HepG2 (cell line): ENCODE measurements at regions not wholly inside any gene's neighbourhood (a gene's known extent, or its start where the extent isn't known, plus 50 kb on each side); places are given as distances from the start of the nearest gene placed in this dataset.

Experiments used
- ATAC-seq: fragments of 200-7000 bp; cut with Tn5 transposase; 3 replicates; pipeline ENCODE4 v1.9.1; 2020; ENCODE audit warnings: mild to moderate bottlenecking, moderate library complexity
- BruUV-seq: library from RNA; stranded (reverse); fragments of 400-500 nt; replicated peaks from 2 replicates; lab custom pipeline; 2021; lab: Mats Ljungman, UMichigan
- CTCF ChIA-PET: fragments of 300-600 bp; formaldehyde crosslinking; extraction: SDS; loops from one replicate; lab custom pipeline; 2021; ENCODE audit warnings: low total read pairs, inconsistent platforms, low intra/inter-chr PET ratio; lab: Yijun Ruan, JAX
- POLR2A ChIA-PET: fragments of 350-600 bp; sonication (Branson Sonifier 250); formaldehyde crosslinking; loops from one replicate; lab custom pipeline; 2020; ENCODE audit warnings: antibody characterized with exemption, inconsistent platforms; lab: Yijun Ruan, JAX
- DNase-seq: peaks from one replicate; pipeline ENCODE4 v3.0.0-alpha.2; 2015; ENCODE audit warnings: low spot score
- FAIRE-seq: peaks from 3 replicates; lab custom pipeline; 2011; peaks lifted over from hg19 to GRCh38; lab: Jason Lieb, UNC
- H2AFZ ChIP-seq: one replicate; pipeline ENCODE4 v1.6.1; 2011; ENCODE audit warnings: low read length, inconsistent platforms
- H3K27ac ChIP-seq: fragments of 300-600 bp; 3 replicates; pipeline ENCODE4 v1.8.0; 2011; ENCODE audit warnings: mixed run types, mild to moderate bottlenecking, mixed read lengths, low read length, inconsistent platforms; ENCODE audit not compliant: insufficient read depth; ENCODE audit errors: extremely low read length
- H3K27me3 ChIP-seq, 2 experiments: fragments of 200-600 bp in 1 of 2; 2 replicates in 1 of 2; 3 replicates in 1 of 2; pipeline versions ENCODE4 v1.6.0 to v1.8.0; 2011; ENCODE audit warnings: low read length in 2 of 2, mild to moderate bottlenecking in 2 of 2, moderate library complexity in 2 of 2, inconsistent platforms in 1 of 2; ENCODE audit not compliant: insufficient read depth in 2 of 2, control insufficient read depth in 1 of 2
- H3K36me3 ChIP-seq, 2 experiments: fragments of 200-600 bp in 1 of 2; replicated peaks in 1 of 2; 2 replicates in 1 of 2; 3 replicates in 1 of 2; pipeline versions ENCODE4 v1.5.1 to v1.8.0; 2011; ENCODE audit warnings: low read length in 2 of 2, inconsistent platforms in 1 of 2; ENCODE audit not compliant: insufficient read depth in 2 of 2, control insufficient read depth in 1 of 2
- H3K4me1 ChIP-seq: 2 replicates; pipeline ENCODE4 v1.5.1; 2012; ENCODE audit warnings: low read length, inconsistent platforms; ENCODE audit not compliant: insufficient read depth
- H3K4me2 ChIP-seq: 2 replicates; pipeline ENCODE4 v1.6.0; 2011; ENCODE audit warnings: low read depth, low read length, inconsistent platforms
- H3K4me3 ChIP-seq, 3 experiments: fragments of 200-600 bp in 1 of 3; sonication (generic), shearing (Covaris generic) in 1 of 3; replicated peaks in 1 of 3; 2 replicates each; pipeline ENCODE4 v1.5.1; 2011 to 2016; ENCODE audit warnings: low read length in 3 of 3, inconsistent platforms in 2 of 3, low read depth in 2 of 3, mild to moderate bottlenecking in 2 of 3, control low read depth in 1 of 3, mixed read lengths in 1 of 3; ENCODE audit not compliant: insufficient read depth in 1 of 3
- H3K79me2 ChIP-seq: one replicate; pipeline ENCODE4 v1.6.1; 2011; ENCODE audit warnings: low read length, inconsistent platforms; ENCODE audit not compliant: insufficient read depth
- H3K9ac ChIP-seq: 2 replicates; pipeline ENCODE4 v1.6.0; 2011; ENCODE audit warnings: mild to moderate bottlenecking, low read depth, low read length, inconsistent platforms; ENCODE audit not compliant: insufficient read depth
- H3K9me3 ChIP-seq: 2 replicates; pipeline ENCODE4 v1.5.1; 2012; ENCODE audit warnings: mild to moderate bottlenecking, low read length
- H4K20me1 ChIP-seq: 2 replicates; pipeline ENCODE4 v1.6.0; 2011; ENCODE audit warnings: inconsistent platforms, mild to moderate bottlenecking, low read length, moderate library complexity; ENCODE audit not compliant: insufficient read depth
- BATF2 ChIP-seq: sonication (generic); formaldehyde crosslinking; IDR thresholded peaks from 2 replicates; pipeline ENCODE4 v1.8.0; 2022; ENCODE audit warnings: mild to moderate bottlenecking, missing genetic modification reagents, moderate library complexity
- BRD4 ChIP-seq: sonication (generic); formaldehyde crosslinking; IDR thresholded peaks from 2 replicates; pipeline ENCODE4 v1.4.0; 2020; ENCODE audit warnings: missing genetic modification reagents
- CBX1 ChIP-seq: IDR thresholded peaks from one replicate; pipeline ENCODE4 v1.6.1; 2016; ENCODE audit warnings: antibody characterized with exemption, low read depth
- DZIP1 ChIP-seq: sonication (generic); formaldehyde crosslinking; IDR thresholded peaks from 2 replicates; pipeline ENCODE4 v1.5.0; 2020; ENCODE audit warnings: mild to moderate bottlenecking, missing genetic modification reagents
- HNF4G ChIP-seq, 2 experiments: sonication (generic) in 1 of 2; formaldehyde crosslinking in 1 of 2; IDR thresholded peaks; 2 replicates each; pipeline versions ENCODE4 v1.4.0 to v1.6.1; 2011 to 2020; ENCODE audit warnings: borderline replicate concordance in 2 of 2, low read depth in 2 of 2, mild to moderate bottlenecking in 2 of 2, low read length in 1 of 2, missing genetic modification reagents in 1 of 2, moderate library complexity in 1 of 2
- ISL2 ChIP-seq: sonication (generic); formaldehyde crosslinking; IDR thresholded peaks from 2 replicates; pipeline ENCODE4 v1.5.0; 2020; ENCODE audit warnings: missing genetic modification reagents
- LBX2 ChIP-seq: sonication (generic); formaldehyde crosslinking; IDR thresholded peaks from 2 replicates; pipeline ENCODE4 v1.5.0; 2020; ENCODE audit warnings: missing genetic modification reagents, mild to moderate bottlenecking, borderline replicate concordance
- RBAK ChIP-seq: sonication (generic); formaldehyde crosslinking; IDR thresholded peaks from 2 replicates; pipeline ENCODE4 v1.5.1; 2020; ENCODE audit warnings: mild to moderate bottlenecking, missing genetic modification reagents
- RFX3 ChIP-seq: IDR thresholded peaks from 2 replicates; pipeline ENCODE4 v1.6.1; 2016; ENCODE audit warnings: missing biosample characterization, missing genetic modification reagents
- SALL2 ChIP-seq: sonication (generic); formaldehyde crosslinking; IDR thresholded peaks from 2 replicates; pipeline ENCODE4 v1.8.1; 2023; ENCODE audit warnings: mild to moderate bottlenecking, missing genetic modification reagents, inconsistent platforms
- SUZ12 ChIP-seq: fragments of 150-350 bp; IDR thresholded peaks from 2 replicates; pipeline ENCODE4 v1.6.1; 2014; ENCODE audit warnings: low read depth, low read length
- XBP1 ChIP-seq: sonication (generic); formaldehyde crosslinking; IDR thresholded peaks from 2 replicates; pipeline ENCODE4 v1.5.0; 2020; ENCODE audit warnings: missing genetic modification reagents
- ZNF354B ChIP-seq: sonication (generic); formaldehyde crosslinking; IDR thresholded peaks from 2 replicates; pipeline ENCODE4 v1.8.0; 2022; ENCODE audit warnings: mild to moderate bottlenecking, missing genetic modification reagents
- ZNF556 ChIP-seq: sonication (generic); formaldehyde crosslinking; IDR thresholded peaks from 2 replicates; pipeline ENCODE4 v1.4.0; 2020; ENCODE audit warnings: mild to moderate bottlenecking, missing genetic modification reagents, borderline replicate concordance
- ZNF660 ChIP-seq: sonication (generic); formaldehyde crosslinking; IDR thresholded peaks from 2 replicates; pipeline ENCODE4 v1.5.1; 2020; ENCODE audit warnings: mild to moderate bottlenecking, low read depth, missing genetic modification reagents, borderline replicate concordance
- ZSCAN29 ChIP-seq: sonication (generic); formaldehyde crosslinking; conservative IDR thresholded peaks from 2 replicates; pipeline ENCODE4 v1.4.0; 2020; ENCODE audit warnings: mild to moderate bottlenecking, missing genetic modification reagents
- ZSCAN31 ChIP-seq: sonication (generic); formaldehyde crosslinking; IDR thresholded peaks from 2 replicates; pipeline ENCODE4 v1.5.0; 2020; ENCODE audit warnings: low read depth, mild to moderate bottlenecking, missing genetic modification reagents
- WGBS: methylation state at CpG from one replicate; pipeline ENCODE4 v1.1.6; 2017; ENCODE audit warnings: low lambda C conversion rate; 5-methylcytosine and 5-hydroxymethylcytosine counted together
- in situ Hi-C: cut with HindIII; loops from 2 replicates; pipeline ENCODE4 v1.10.0; 2017; ENCODE audit warnings: low pct_unique_long_range_greater_than_20kb; ENCODE audit not compliant: extremely low pct_ligation_motif_present
- intact Hi-C: fragments of 100-400 bp; cut with micrococcal nuclease; formaldehyde crosslinking; loops from one replicate; pipeline ENCODE4 v1.10.0; 2022; ENCODE audit not compliant: unreplicated experiment
- TF ChIP-seq, protein P1 (sequence below): IDR thresholded peaks from 2 replicates; pipeline ENCODE4 v1.6.1; 2018; ENCODE audit warnings: missing genetic modification reagents, mild to moderate bottlenecking, missing compliant biosample characterization
- TF ChIP-seq, protein P2 (sequence below): IDR thresholded peaks from 2 replicates; pipeline ENCODE4 v1.6.1; 2016; ENCODE audit warnings: missing genetic modification reagents, missing compliant biosample characterization

GRCh38 chr2:174690026-174690425 is 74.2 kb downstream of the CHRNA1 start (continued):
- TF ChIP-seq, protein P1, sequence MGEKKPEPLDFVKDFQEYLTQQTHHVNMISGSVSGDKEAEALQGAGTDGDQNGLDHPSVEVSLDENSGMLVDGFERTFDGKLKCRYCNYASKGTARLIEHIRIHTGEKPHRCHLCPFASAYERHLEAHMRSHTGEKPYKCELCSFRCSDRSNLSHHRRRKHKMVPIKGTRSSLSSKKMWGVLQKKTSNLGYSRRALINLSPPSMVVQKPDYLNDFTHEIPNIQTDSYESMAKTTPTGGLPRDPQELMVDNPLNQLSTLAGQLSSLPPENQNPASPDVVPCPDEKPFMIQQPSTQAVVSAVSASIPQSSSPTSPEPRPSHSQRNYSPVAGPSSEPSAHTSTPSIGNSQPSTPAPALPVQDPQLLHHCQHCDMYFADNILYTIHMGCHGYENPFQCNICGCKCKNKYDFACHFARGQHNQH (CRISPR knock-in tag) = no peak
- TF ChIP-seq CBX1 = no peak
- TF ChIP-seq ZNF660 (CRISPR knock-in tag) = no peak
- no peak for TF ChIP-seq RBAK
- no peak for TF ChIP-seq DZIP1 (CRISPR knock-in tag)

- ATAC-seq = no peak
- in situ Hi-C loops (loop anchor here (5.0 kb wide), 1 partner anchor 226 kb away; no protein-coding TSS in a partner anchor), intact Hi-C loops (no loop called here)
- no peaks in the 10 kb centered on the region for H4K20me1 ChIP-seq
- no peak for DNase-seq
- H3K36me3 ChIP-seq = no peaks in the 10 kb centered on the region
- ChIA-PET CTCF (interaction anchor here (1.2 kb wide), 1 partner anchor 225 kb away, joined by 11 read pairs; no protein-coding TSS in a partner anchor), POLR2A (no interaction called here)
- no peak overlapping the region for H2AFZ ChIP-seq
- H3K9me3 ChIP-seq = no peaks in the 10 kb centered on the region
- H3K27ac ChIP-seq = no peak overlapping the region
- H3K79me2 ChIP-seq = no peaks in the 10 kb centered on the region
- H3K9ac ChIP-seq = no peak overlapping the region
- no peak overlapping the region for H3K4me3 ChIP-seq
- TF ChIP-seq RFX3 (CRISPR knock-in tag) = no peak
- no peak for TF ChIP-seq BRD4 (CRISPR knock-in tag)
- TF ChIP-seq, protein P2, sequence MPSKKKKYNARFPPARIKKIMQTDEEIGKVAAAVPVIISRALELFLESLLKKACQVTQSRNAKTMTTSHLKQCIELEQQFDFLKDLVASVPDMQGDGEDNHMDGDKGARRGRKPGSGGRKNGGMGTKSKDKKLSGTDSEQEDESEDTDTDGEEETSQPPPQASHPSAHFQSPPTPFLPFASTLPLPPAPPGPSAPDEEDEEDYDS = no peak
- no peak for TF ChIP-seq SALL2 (CRISPR knock-in tag)
- TF ChIP-seq SUZ12 = no peak
- no peak for TF ChIP-seq ZNF354B (CRISPR knock-in tag)
- no peak for TF ChIP-seq ZSCAN29 (CRISPR knock-in tag)
- TF ChIP-seq ZSCAN31 (CRISPR knock-in tag) = no peak
- TF ChIP-seq HNF4G (IDR thresholded peaks at IDR 0.05; ENCODE audit: borderline replicate concordance, low read depth, low read length) = no peak
- TF ChIP-seq HNF4G (CRISPR knock-in tag; IDR thresholded peaks at IDR 0.05; ENCODE audit: borderline replicate concordance, low read depth) = no peak
- TF ChIP-seq ZNF556 (CRISPR knock-in tag) = no peak
- no peak for TF ChIP-seq BATF2 (CRISPR knock-in tag)
- TF ChIP-seq XBP1 (CRISPR knock-in tag) = no peak
- TF ChIP-seq ISL2 (CRISPR knock-in tag) = no peak
- no peak for TF ChIP-seq LBX2 (CRISPR knock-in tag)
- peaks cover 0 to 24% of the 10 kb centered on the region in 2 experiments; a peak in 4 of 5 replicates for H3K27me3 ChIP-seq
- no peak for FAIRE-seq
- peaks cover 3% of the 10 kb centered on the region; the same call in 1 of the 2 replicates for H3K4me1 ChIP-seq
- H3K4me2 ChIP-seq = no peak overlapping the region
- BruUV-seq = no TSS peak
- 10% methylated on average over 2 of the region's 2 CpGs for WGBS
Measured at GRCh38 chr2:174688079-174688478, 76.2 kb downstream of the CHRNA1 start.
